GM19025 (cell line): ENCODE measurements at regions not wholly inside any gene's neighbourhood (a gene's known extent, or its start where the extent isn't known, plus 50 kb on each side); places are given as distances from the start of the nearest gene placed in this dataset.

ENCODE experiments used
- ATAC-seq: cut with Tn5 transposase; IDR thresholded peaks from one replicate; pipeline ENCODE4 v1.9.1; 2021; ENCODE audit warnings: mild to moderate bottlenecking, low read depth, moderate library complexity; ENCODE audit not compliant: unreplicated experiment

GRCh38 chr4:117783716-117784115 lies 250.6 kb upstream of the NDST3 start:
- ATAC-seq: no peak

DNA sequence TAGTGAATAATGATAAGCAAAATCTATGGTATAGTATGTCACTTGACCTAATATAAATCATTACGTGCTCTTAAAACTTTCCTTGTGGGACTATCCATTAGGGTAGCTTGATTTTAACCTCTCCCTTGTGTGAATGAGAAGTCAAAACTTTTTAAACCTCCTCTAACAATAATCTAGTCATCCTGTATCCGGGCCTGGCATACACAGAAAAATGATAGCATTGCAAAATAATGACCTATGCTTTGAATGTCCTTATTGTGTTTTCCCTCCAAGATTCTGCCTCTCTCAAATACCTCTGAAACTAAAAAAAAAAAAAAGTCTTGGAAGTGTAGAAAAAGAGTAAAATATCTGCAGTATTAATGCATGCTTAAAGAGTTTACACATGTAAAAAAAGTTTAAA lies 250.0 kb upstream of the NDST3 start:
- ATAC-seq: no peak

DNA sequence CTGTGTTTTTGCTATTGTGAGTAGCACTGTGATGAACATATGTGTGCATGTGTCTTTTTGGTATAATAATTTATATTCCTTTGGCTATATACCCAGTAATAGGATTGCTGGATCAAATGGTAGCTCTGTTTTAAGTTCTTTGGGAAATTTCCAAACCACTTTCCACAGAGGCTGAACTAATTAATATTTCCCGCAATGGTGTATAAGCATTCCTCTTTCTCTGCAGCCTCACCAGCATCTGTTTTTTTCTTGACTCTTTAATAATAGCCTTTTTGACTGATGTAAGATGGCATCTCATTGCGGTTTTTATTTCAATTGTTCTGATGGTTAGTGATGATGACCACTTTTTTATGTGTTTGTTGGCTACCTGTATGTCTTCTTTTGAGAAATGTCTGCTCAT lies 247.7 kb upstream of the NDST3 start:
- ATAC-seq: no peak

GRCh38 chr4:117793845-117794480 lies 240.3 kb upstream of the NDST3 start:
- ATAC-seq: no peak

DNA sequence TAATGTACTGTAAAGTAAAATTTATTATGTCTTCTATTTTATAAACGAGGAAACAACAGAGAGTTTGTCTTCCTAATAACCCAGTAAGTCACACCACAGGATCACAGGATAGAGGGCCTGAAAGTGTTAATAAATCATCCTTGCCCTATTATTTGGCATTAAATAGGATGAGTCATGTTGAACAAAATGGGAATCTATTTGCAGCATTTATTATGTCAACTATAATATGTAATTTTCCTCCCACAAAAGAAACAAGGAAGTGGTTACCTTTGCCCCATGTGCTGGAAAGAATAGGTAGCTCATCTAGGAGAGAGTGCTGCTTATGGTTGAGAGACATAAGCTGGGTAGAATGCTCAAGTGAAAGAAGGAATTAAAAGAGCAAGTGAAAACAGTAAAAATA lies 237.6 kb upstream of the NDST3 start:
- ATAC-seq: no peak

DNA sequence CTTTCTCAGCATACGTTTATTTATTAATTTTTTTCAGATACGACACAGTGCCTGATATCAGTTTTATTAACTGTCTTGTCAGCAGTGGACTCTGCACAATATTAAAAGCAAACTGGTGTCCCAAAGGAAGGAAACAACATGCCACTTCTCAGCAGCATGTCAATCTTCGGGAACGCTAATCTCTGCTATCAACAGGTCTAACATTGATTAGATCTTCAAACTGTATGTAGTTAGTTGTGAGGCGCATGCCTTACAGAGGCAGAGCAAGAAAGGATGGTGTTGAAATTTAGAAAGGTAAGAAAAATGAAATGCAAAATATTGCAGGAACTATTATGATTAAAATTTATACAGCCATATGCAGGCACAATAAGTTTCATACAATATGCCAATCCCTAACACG lies 233.7 kb upstream of the NDST3 start:
- ATAC-seq: no peak

- ATAC-seq: no peak
These were observed 232.5 kb upstream of the NDST3 start for GRCh38 chr4:117801756-117802155.

- no peak for ATAC-seq
These were observed 222.6 kb upstream of the NDST3 start for GRCh38 chr4:117811731-117812130.

- ATAC-seq: no peak
These were observed 219.7 kb upstream of the NDST3 start for GRCh38 chr4:117814277-117815246.

GRCh38 chr4:117817301-117817700 lies 217.0 kb upstream of the NDST3 start:
- no peak for ATAC-seq

DNA sequence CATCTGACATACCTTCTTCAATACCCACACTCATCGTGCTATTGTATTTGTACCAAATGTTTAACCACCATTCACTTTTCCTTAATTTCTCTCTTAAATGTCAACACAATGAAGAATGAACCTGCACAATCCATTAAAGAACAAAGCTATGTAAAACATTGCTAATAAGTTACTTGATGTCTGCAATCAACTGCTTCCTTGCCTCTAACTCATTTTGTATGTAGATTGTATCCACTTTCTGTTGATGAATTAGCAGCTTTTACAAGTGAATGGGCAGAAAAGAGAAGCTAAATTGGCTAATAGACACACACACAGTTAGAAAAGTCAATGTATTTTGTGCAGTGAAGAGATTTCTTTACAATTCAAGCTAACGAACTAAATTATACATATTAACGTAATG lies 212.5 kb upstream of the NDST3 start:
- no peak for ATAC-seq

- ATAC-seq: no peak
These were observed 210.9 kb upstream of the NDST3 start for GRCh38 chr4:117823388-117823787.

- no peak for ATAC-seq
These were observed 208.7 kb upstream of the NDST3 start for GRCh38 chr4:117825600-117825999.

- no peak for ATAC-seq
These were observed 203.1 kb upstream of the NDST3 start for GRCh38 chr4:117831060-117831683.

DNA sequence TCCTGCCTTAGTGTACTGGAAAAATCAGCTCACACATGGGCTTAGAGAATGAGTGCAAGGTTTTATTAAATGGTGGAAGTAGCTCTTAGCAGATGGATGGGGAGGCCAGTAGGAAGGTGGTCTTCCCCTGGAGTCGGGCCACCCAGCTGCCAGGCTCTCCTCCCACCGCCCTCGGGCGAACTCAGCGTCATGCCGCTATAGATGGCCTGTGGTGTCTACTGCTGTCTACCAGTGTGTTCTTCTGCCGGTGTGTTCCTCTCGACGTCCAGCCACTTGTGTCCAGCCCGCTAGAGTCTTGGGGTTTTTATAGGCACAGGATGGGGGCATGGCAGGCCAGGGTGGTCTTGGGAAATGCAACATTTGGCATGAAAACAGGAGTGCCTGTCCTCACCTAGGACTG lies 198.7 kb upstream of the NDST3 start:
- ATAC-seq: no peak

DNA sequence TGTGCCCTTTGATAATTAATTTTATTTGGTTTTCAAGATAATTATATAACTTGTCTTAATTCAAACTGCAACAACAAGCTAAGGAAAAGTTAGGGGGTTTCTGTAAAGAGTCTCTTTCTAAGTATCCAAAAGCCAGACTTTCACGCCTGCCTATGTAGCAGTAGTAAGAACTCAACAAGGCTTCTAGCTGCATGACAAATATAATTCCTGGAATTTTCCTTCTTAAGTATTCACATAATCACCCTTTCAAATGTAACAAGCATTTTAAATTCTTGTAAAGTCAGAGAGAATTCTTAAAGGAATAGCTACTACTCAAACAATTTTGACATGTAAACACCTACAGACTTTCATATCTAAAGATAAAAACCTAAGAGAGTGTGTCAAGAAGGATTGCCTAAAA lies 189.7 kb upstream of the NDST3 start:
- no peak for ATAC-seq

DNA sequence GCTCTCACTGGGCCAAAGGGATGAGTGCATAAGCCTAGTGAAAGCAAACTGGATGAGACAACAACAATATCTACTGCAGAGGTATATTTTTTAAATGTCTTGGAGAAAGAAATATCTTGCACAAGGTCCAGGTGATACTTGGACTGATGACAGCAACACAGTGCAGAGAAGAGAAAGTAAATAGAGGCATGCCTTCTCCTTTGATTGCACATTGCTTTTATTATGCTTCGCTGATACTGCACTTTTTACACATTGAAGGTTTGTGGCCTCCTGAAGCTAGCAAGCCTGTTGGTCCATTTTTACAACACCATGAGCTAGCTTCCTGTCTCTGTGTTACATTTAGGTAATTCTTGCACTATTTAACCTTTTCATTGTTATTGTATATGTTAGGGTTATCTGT lies 189.0 kb upstream of the NDST3 start:
- ATAC-seq: no peak

GRCh38 chr4:117847849-117848248 lies 186.4 kb upstream of the NDST3 start:
- ATAC-seq: no peak

- no peak for ATAC-seq
These were observed 166.1 kb upstream of the NDST3 start for GRCh38 chr4:117868201-117868600.

DNA sequence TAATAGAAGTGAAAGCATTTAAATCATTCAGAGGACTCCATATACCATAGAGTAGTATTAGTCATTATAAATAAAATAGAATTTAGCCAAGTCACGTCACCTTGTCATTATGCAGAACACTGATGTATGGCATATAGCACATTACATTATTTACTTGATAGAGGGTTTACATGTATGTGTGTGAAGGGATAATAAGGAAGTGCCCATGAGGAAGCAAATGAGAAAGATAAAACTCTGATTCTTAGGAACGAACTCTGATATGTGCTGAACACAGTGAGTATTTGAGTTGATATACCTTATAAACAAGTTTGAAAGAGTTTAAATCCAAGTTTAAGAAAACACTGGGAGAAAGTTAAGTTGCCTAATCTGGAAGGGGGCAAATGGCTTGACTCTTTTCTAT lies 160.5 kb upstream of the NDST3 start:
- no peak for ATAC-seq

DNA sequence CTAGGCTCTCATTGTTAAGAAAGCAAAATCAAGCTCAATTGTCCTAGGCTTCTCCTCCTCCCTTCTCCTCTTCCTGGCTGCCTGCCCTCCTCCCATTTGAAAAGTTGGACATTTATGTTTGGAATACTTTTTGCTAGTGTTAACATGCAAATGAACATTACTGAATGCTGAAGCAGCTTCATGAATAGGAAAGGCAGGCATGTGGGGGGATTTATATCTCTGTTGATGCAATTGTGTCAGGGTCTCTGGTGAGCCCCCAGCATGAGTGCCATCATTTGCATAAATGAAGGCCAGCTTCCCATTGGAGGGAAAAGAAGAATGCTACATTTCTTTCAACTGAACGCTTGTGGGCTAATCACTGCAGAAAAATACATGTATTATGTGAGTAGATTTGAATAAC lies 160.1 kb upstream of the NDST3 start:
- no peak for ATAC-seq

GRCh38 chr4:117889978-117890377 lies 144.3 kb upstream of the NDST3 start:
- no peak for ATAC-seq
